ENCODE measurements at regions not wholly inside any gene's neighbourhood (a gene's known extent, or its start where the extent isn't known, plus 50 kb on each side); places are given as distances from the start of the nearest gene placed in this dataset.

- Histone ChIP-seq H3K27ac (no peak overlapping the region), H3K4me1 (ENCODE audit: insufficient read depth) (no peaks in the 10 kb centered on the region), H3K9me3 (no peaks in the 10 kb centered on the region), H3K36me3 (no peaks in the 10 kb centered on the region), H3K4me3 (no peak overlapping the region), H3K27me3 (no peaks in the 10 kb centered on the region)
- WGBS, 3 donors: 37 to 52% (median 42%) methylated on average over 3 of the region's 3 CpGs
- TF ChIP-seq EP300 (IDR thresholded peaks at IDR 0.05) (no peak), CTCF (IDR thresholded peaks at IDR 0.05) (no peak), POLR2A (IDR thresholded peaks at IDR 0.05) (no peak)
- DNase-seq: no peak
- intact Hi-C loops (cut with DNase I): no loop called here
These were observed 966.3 kb downstream of the JRKL start for GRCh38 chr11:97356144-97356543.

- intact Hi-C loops (cut with DNase I): no loop called here
- TF ChIP-seq CTCF (IDR thresholded peaks at IDR 0.05) (no peak), EP300 (IDR thresholded peaks at IDR 0.05) (no peak), POLR2A (IDR thresholded peaks at IDR 0.05) (no peak)
- no peak for DNase-seq
- whole genome bisulfite sequencing, 3 donors: 93 to 98% (median 95%) methylated on average over 4 of the region's 4 CpGs
- no peaks in the 10 kb centered on the region for H3K9me3 ChIP-seq
- no peak overlapping the region for H3K4me3 ChIP-seq
- no peaks in the 10 kb centered on the region for H3K27me3 ChIP-seq
- no peaks in the 10 kb centered on the region for H3K4me1 ChIP-seq (ENCODE audit: insufficient read depth)
- H3K27ac ChIP-seq: no peak overlapping the region
- no peaks in the 10 kb centered on the region for H3K36me3 ChIP-seq
These were observed 969.2 kb downstream of the JRKL start for GRCh38 chr11:97359016-97359415.

GRCh38 chr11:97361812-97362378, 972.1 kb downstream of the JRKL start:
- Histone ChIP-seq H3K9me3 (no peaks in the 10 kb centered on the region), H3K36me3 (no peaks in the 10 kb centered on the region), H3K27ac (no peak overlapping the region), H3K4me3 (no peak overlapping the region), H3K4me1 (ENCODE audit: insufficient read depth) (no peaks in the 10 kb centered on the region), H3K27me3 (no peaks in the 10 kb centered on the region)
- 34 to 44% (median 37%) methylated on average over 1 of the region's 1 CpG for WGBS, 3 donors
- intact Hi-C loops (cut with DNase I): no loop called here
- DNase-seq: no peak
- TF ChIP-seq EP300 (IDR thresholded peaks at IDR 0.05) (no peak), POLR2A (IDR thresholded peaks at IDR 0.05) (no peak)

GRCh38 chr11:97363331-97363730, 973.5 kb downstream of the JRKL start:
- no peak for DNase-seq

More at GRCh38 chr11:97363331-97363730, 973.5 kb downstream of the JRKL start:
- H3K27me3 ChIP-seq: no peaks in the 10 kb centered on the region
- no peaks in the 10 kb centered on the region for H3K36me3 ChIP-seq
- intact Hi-C loops (cut with DNase I): no loop called here
- H3K9me3 ChIP-seq: peaks cover 0 to 11% of the 10 kb centered on the region in 2 donors
- H3K4me1 ChIP-seq (ENCODE audit: insufficient read depth): no peaks in the 10 kb centered on the region
- no peak overlapping the region for H3K4me3 ChIP-seq
- H3K27ac ChIP-seq: no peak overlapping the region
- TF ChIP-seq POLR2A (IDR thresholded peaks at IDR 0.05): no peak
- TF ChIP-seq CTCF (IDR thresholded peaks at IDR 0.05): no peak
- no peak for TF ChIP-seq EP300 (IDR thresholded peaks at IDR 0.05)
